ENCODE measurements at regions not wholly inside any gene's neighbourhood (a gene's known extent, or its start where the extent isn't known, plus 50 kb on each side); places are given as distances from the start of the nearest gene placed in this dataset.

- Histone ChIP-seq H3K36me3 (ENCODE audit: control insufficient read depth in 4 of 4, insufficient read depth in 4 of 4, low read length in 4 of 4) (no peaks in the 10 kb centered on the region), H3K4me1 (ENCODE audit: control insufficient read depth in 5 of 5, insufficient read depth in 5 of 5, low read length in 5 of 5) (no peaks in the 10 kb centered on the region), H3K27me3 (ENCODE audit: control insufficient read depth in 3 of 3, insufficient read depth in 3 of 3, low read length in 2 of 3) (no peaks in the 10 kb centered on the region), H3K4me3 (no peak overlapping the region), H3K9ac (ENCODE audit: insufficient read depth in 1 of 2, low read length in 2 of 2) (no peak overlapping the region), H3K9me3 (ENCODE audit: control insufficient read depth in 4 of 4, insufficient read depth in 3 of 4, low read length in 3 of 4) (peaks cover 0 to 4% (median 0%) of the 10 kb centered on the region in 4 donors), H3K27ac (ENCODE audit: low read depth in 1 of 2, low read length in 1 of 2) (no peak overlapping the region)
- DNase-seq (no peak), ATAC-seq (ENCODE audit: insufficient read depth, low FRiP score) (no peak)
- TF ChIP-seq, protein P1, sequence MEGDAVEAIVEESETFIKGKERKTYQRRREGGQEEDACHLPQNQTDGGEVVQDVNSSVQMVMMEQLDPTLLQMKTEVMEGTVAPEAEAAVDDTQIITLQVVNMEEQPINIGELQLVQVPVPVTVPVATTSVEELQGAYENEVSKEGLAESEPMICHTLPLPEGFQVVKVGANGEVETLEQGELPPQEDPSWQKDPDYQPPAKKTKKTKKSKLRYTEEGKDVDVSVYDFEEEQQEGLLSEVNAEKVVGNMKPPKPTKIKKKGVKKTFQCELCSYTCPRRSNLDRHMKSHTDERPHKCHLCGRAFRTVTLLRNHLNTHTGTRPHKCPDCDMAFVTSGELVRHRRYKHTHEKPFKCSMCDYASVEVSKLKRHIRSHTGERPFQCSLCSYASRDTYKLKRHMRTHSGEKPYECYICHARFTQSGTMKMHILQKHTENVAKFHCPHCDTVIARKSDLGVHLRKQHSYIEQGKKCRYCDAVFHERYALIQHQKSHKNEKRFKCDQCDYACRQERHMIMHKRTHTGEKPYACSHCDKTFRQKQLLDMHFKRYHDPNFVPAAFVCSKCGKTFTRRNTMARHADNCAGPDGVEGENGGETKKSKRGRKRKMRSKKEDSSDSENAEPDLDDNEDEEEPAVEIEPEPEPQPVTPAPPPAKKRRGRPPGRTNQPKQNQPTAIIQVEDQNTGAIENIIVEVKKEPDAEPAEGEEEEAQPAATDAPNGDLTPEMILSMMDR (IDR thresholded peaks at IDR 0.05; ENCODE audit: control extremely low read depth, extremely low read depth), result no peak
- 83% methylated on average over 9 of the region's 9 CpGs for WGBS, 2 donors
Measured at GRCh38 chr2:187869195-187869594, 315.0 kb upstream of the TFPI start.

DNA sequence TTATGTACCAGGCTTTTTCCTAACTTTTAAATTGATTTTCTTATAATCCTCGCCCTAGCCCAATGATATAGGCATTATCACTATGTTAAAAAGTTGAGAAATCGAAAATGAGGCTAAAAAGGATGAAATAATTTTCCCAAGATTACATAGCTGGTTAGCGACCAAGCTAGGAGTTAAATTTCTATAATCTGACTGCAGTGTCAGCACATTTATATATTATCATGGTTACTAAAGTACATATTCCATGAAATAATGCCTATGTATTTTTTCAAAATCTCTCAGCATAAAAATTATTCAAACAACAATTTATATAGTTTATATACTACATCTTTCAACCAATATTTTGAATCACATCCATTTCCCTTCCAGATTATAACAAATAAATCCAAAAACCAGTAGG is 317.3 kb upstream of the TFPI start:
- Histone ChIP-seq H3K27ac (ENCODE audit: low read depth in 1 of 2, low read length in 1 of 2) (no peak overlapping the region), H3K9ac (ENCODE audit: insufficient read depth in 1 of 2, low read length in 2 of 2) (no peak overlapping the region), H3K27me3 (ENCODE audit: control insufficient read depth in 3 of 3, insufficient read depth in 3 of 3, low read length in 2 of 3) (no peaks in the 10 kb centered on the region), H3K4me3 (no peak overlapping the region), H3K4me1 (ENCODE audit: control insufficient read depth in 5 of 5, insufficient read depth in 5 of 5, low read length in 5 of 5) (peaks cover 0 to 16% (median 4%) of the 10 kb centered on the region in 5 donors), H3K9me3 (ENCODE audit: control insufficient read depth in 4 of 4, insufficient read depth in 3 of 4, low read length in 3 of 4) (peaks cover 0 to 4% (median 0%) of the 10 kb centered on the region in 4 donors), H3K36me3 (ENCODE audit: control insufficient read depth in 4 of 4, insufficient read depth in 4 of 4, low read length in 4 of 4) (no peaks in the 10 kb centered on the region)
- 87 to 89% methylated on average over 3 of the region's 3 CpGs for WGBS, 2 donors
- TF ChIP-seq, protein P1 (IDR thresholded peaks at IDR 0.05; ENCODE audit: control extremely low read depth, extremely low read depth), result no peak
- no peak for ATAC-seq (ENCODE audit: insufficient read depth, low FRiP score)
- DNase-seq, result no peak

- H3K36me3 ChIP-seq (ENCODE audit: control insufficient read depth in 4 of 4, insufficient read depth in 4 of 4, low read length in 4 of 4), result no peaks in the 10 kb centered on the region
- ATAC-seq (ENCODE audit: insufficient read depth, low FRiP score) (no peak), DNase-seq (no peak)
- no peak overlapping the region for H3K4me3 ChIP-seq
- no peak overlapping the region for H3K27ac ChIP-seq (ENCODE audit: low read depth in 1 of 2, low read length in 1 of 2)
- H3K27me3 ChIP-seq (ENCODE audit: control insufficient read depth in 3 of 3, insufficient read depth in 3 of 3, low read length in 2 of 3), result no peaks in the 10 kb centered on the region
- no peak overlapping the region for H3K9ac ChIP-seq (ENCODE audit: insufficient read depth in 1 of 2, low read length in 2 of 2)
- peaks cover 0 to 25% (median 4%) of the 10 kb centered on the region in 5 donors for H3K4me1 ChIP-seq (ENCODE audit: control insufficient read depth in 5 of 5, insufficient read depth in 5 of 5, low read length in 5 of 5)
- WGBS, 2 donors, result 88 to 93% methylated on average over 2 of the region's 2 CpGs
- H3K9me3 ChIP-seq (ENCODE audit: control insufficient read depth in 4 of 4, insufficient read depth in 3 of 4, low read length in 3 of 4), result no peaks in the 10 kb centered on the region
- TF ChIP-seq, protein P1 (IDR thresholded peaks at IDR 0.05; ENCODE audit: control extremely low read depth, extremely low read depth), result no peak
Measured at GRCh38 chr2:187873132-187873531, 318.9 kb upstream of the TFPI start.

DNA sequence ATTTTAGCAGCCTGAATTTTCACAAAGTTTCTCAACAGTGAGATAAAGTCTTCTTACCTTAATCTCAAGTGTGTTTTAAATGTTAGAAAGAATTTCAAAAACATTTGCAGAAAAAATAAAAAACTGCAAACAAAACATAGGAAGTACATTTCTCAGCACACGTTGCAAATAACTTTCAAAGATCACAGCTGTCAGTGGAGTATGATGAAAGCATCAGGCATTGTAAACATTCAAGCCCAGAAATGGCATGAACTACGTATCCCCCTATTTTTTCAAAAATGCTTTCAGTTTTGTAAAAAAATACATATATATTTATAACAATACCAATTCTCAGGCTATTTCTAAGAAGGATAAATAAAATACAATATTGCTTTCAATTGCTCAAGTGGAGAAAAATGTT is 320.6 kb upstream of the TFPI start:
- 42 to 69% methylated on average over 2 of the region's 2 CpGs for WGBS, 2 donors
- H3K36me3 ChIP-seq (ENCODE audit: control insufficient read depth in 4 of 4, insufficient read depth in 4 of 4, low read length in 4 of 4), result no peaks in the 10 kb centered on the region
- TF ChIP-seq, protein P1 (IDR thresholded peaks at IDR 0.05; ENCODE audit: control extremely low read depth, extremely low read depth), result no peak
- ATAC-seq (ENCODE audit: insufficient read depth, low FRiP score) (no peak), DNase-seq (peak in 1 of 3 donors; percentile 40)
- no peak overlapping the region for H3K27ac ChIP-seq (ENCODE audit: low read depth in 1 of 2, low read length in 1 of 2)
- no peaks in the 10 kb centered on the region for H3K27me3 ChIP-seq (ENCODE audit: control insufficient read depth in 3 of 3, insufficient read depth in 3 of 3, low read length in 2 of 3)
- no peak overlapping the region for H3K9ac ChIP-seq (ENCODE audit: insufficient read depth in 1 of 2, low read length in 2 of 2)
- peaks cover 0 to 27% (median 4%) of the 10 kb centered on the region in 5 donors for H3K4me1 ChIP-seq (ENCODE audit: control insufficient read depth in 5 of 5, insufficient read depth in 5 of 5, low read length in 5 of 5)
- H3K4me3 ChIP-seq, result no peak overlapping the region
- H3K9me3 ChIP-seq (ENCODE audit: control insufficient read depth in 4 of 4, insufficient read depth in 3 of 4, low read length in 3 of 4), result no peaks in the 10 kb centered on the region

Data from lung (tissue), 11 donors.